Neural cell (in vitro differentiated cells): ENCODE measurements at regions not wholly inside any gene's neighbourhood (a gene's known extent, or its start where the extent isn't known, plus 50 kb on each side); places are given as distances from the start of the nearest gene placed in this dataset.

ENCODE experiments used
- H2AFZ ChIP-seq: fragments of 200-600, 300-800 bp; sonication (generic), shearing (Covaris generic); 2 replicates; pipeline ENCODE4 v1.6.0; 2014; ENCODE audit warnings: low read depth, mild to moderate bottlenecking, antibody characterized with exemption, low read length, moderate library complexity
- H3F3A ChIP-seq: fragments of 200-600 bp; shearing (Covaris generic); 2 replicates; pipeline ENCODE4 v1.6.1; 2016; ENCODE audit warnings: mild to moderate bottlenecking, moderate library complexity, mixed read lengths, antibody characterized with exemption, low read length; ENCODE audit not compliant: insufficient read depth, poor library complexity, severe bottlenecking
- H3K27ac ChIP-seq: fragments of 200-600, 300-800 bp; sonication (generic), shearing (Covaris generic); 2 replicates; pipeline ENCODE4 v1.5.1; 2014; ENCODE audit warnings: mild to moderate bottlenecking, low read length, moderate library complexity
- H3K27me3 ChIP-seq: fragments of 300-800, 200-600 bp; sonication (generic), shearing (Covaris generic); 2 replicates; pipeline ENCODE4 v1.6.0; 2014; ENCODE audit warnings: mild to moderate bottlenecking, low read depth, low read length, moderate library complexity; ENCODE audit not compliant: insufficient read depth
- H3K36me3 ChIP-seq: fragments of 300-800, 200-600 bp; sonication (generic), shearing (Covaris generic); 2 replicates; pipeline ENCODE4 v1.5.1; 2014; ENCODE audit warnings: mild to moderate bottlenecking, antibody characterized with exemption, low read length, moderate library complexity; ENCODE audit not compliant: insufficient read depth
- H3K4me2 ChIP-seq: fragments of 300-800, 200-600 bp; sonication (generic), shearing (Covaris generic); 2 replicates; pipeline ENCODE4 v1.6.0; 2014; ENCODE audit warnings: mild to moderate bottlenecking, low read length
- H3K4me3 ChIP-seq: fragments of 300-800, 200-600 bp; sonication (generic), shearing (Covaris generic); 2 replicates; pipeline ENCODE4 v1.5.1; 2014; ENCODE audit warnings: mild to moderate bottlenecking, low read length, moderate library complexity
- H3K79me2 ChIP-seq: fragments of 200-600 bp; shearing (Covaris generic); replicated peaks from 2 replicates; pipeline ENCODE4 v1.6.0; 2014; ENCODE audit warnings: mild to moderate bottlenecking, low read length, moderate library complexity; ENCODE audit not compliant: insufficient read depth
- H3K9ac ChIP-seq: fragments of 300-800, 200-600 bp; sonication (generic), shearing (Covaris generic); 2 replicates; pipeline ENCODE4 v1.6.1; 2016; ENCODE audit warnings: mild to moderate bottlenecking, low read length, mixed read lengths
- H3K9me2 ChIP-seq: fragments of 200-600 bp; shearing (Covaris generic); 2 replicates; pipeline ENCODE4 v1.6.1; 2016; ENCODE audit warnings: mild to moderate bottlenecking, low read length, mixed read lengths; ENCODE audit not compliant: insufficient read depth
- H3K9me3 ChIP-seq: fragments of 200-600, 300-800 bp; sonication (generic), shearing (Covaris generic); 2 replicates; pipeline ENCODE4 v1.6.1; 2016; ENCODE audit warnings: mild to moderate bottlenecking, mixed run types, low read length, moderate library complexity, mixed read lengths
- H4K20me1 ChIP-seq: fragments of 200-600 bp; shearing (Covaris generic); 2 replicates; pipeline ENCODE4 v1.6.1; 2016; ENCODE audit warnings: mild to moderate bottlenecking, mixed run types; ENCODE audit not compliant: insufficient read depth
- CTCF ChIP-seq: fragments of 450-650 bp; IDR thresholded peaks from 2 replicates; pipeline ENCODE4 v1.5.1; 2014; ENCODE audit warnings: antibody characterized with exemption, mild to moderate bottlenecking, moderate library complexity; ENCODE audit not compliant: poor library complexity, severe bottlenecking
- EP300 ChIP-seq: fragments of 450-650 bp; conservative IDR thresholded peaks from 2 replicates; pipeline ENCODE4 v1.6.1; 2014; ENCODE audit warnings: antibody characterized with exemption, mild to moderate bottlenecking, moderate library complexity; ENCODE audit not compliant: poor library complexity, severe bottlenecking
- EZH2 ChIP-seq: fragments of 200-600, 300-800 bp; shearing (Covaris generic), sonication (generic); IDR thresholded peaks from 2 replicates; pipeline ENCODE4 v1.6.1; 2014; ENCODE audit warnings: antibody characterized with exemption, low read length, borderline replicate concordance, mild to moderate bottlenecking; ENCODE audit not compliant: insufficient read depth, poor library complexity, severe bottlenecking
- MXI1 ChIP-seq: fragments of 450-650 bp; conservative IDR thresholded peaks from 2 replicates; pipeline ENCODE4 v1.6.1; 2014; ENCODE audit warnings: antibody characterized with exemption, mild to moderate bottlenecking; ENCODE audit not compliant: poor library complexity, severe bottlenecking
- POLR2AphosphoS5 ChIP-seq: IDR thresholded peaks from 2 replicates; pipeline ENCODE4 v1.6.1; 2012
- RAD21 ChIP-seq: fragments of 450-650 bp; conservative IDR thresholded peaks from 2 replicates; pipeline ENCODE4 v1.6.1; 2014; ENCODE audit warnings: antibody characterized with exemption, mild to moderate bottlenecking, moderate library complexity
- REST ChIP-seq: IDR thresholded peaks from 2 replicates; pipeline ENCODE4 v1.6.1; 2012; ENCODE audit warnings: borderline replicate concordance
- SMC3 ChIP-seq: fragments of 450-650 bp; conservative IDR thresholded peaks from 2 replicates; pipeline ENCODE4 v1.6.1; 2014; ENCODE audit warnings: antibody characterized with exemption, mild to moderate bottlenecking, moderate library complexity; ENCODE audit not compliant: poor library complexity
- TAF1 ChIP-seq: IDR thresholded peaks from 2 replicates; pipeline ENCODE4 v1.6.1; 2012; ENCODE audit warnings: low read depth

GRCh38 chr12:116339800-116340371 lies 62.4 kb upstream of the MED13L start:
- Histone ChIP-seq H3K4me2 (no peak overlapping the region), H3K9me2 (no peaks in the 10 kb centered on the region), H4K20me1 (no peaks in the 10 kb centered on the region), H3K36me3 (no peaks in the 10 kb centered on the region), H2AFZ (no peak overlapping the region), H3K79me2 (no peaks in the 10 kb centered on the region), H3F3A (no peaks in the 10 kb centered on the region), H3K27me3 (peaks cover 4% of the 10 kb centered on the region), H3K9me3 (no peaks in the 10 kb centered on the region), H3K9ac (no peak overlapping the region), H3K4me3 (no peak overlapping the region), H3K27ac (no peak overlapping the region)
- TF ChIP-seq EZH2, result no peak
- TF ChIP-seq MXI1, result no peak
- TF ChIP-seq SMC3, result no peak
- no peak for TF ChIP-seq RAD21
- TF ChIP-seq REST, result no peak

- Histone ChIP-seq H3K27me3 (no peaks in the 10 kb centered on the region), H4K20me1 (no peaks in the 10 kb centered on the region), H3K27ac (no peak overlapping the region), H2AFZ (no peak overlapping the region), H3K79me2 (no peaks in the 10 kb centered on the region), H3K9ac (no peak overlapping the region), H3K9me2 (no peaks in the 10 kb centered on the region), H3K4me3 (no peak overlapping the region), H3K4me2 (no peak overlapping the region), H3K36me3 (no peaks in the 10 kb centered on the region), H3F3A (no peaks in the 10 kb centered on the region), H3K9me3 (no peaks in the 10 kb centered on the region)
- no peak for TF ChIP-seq CTCF
These were observed 65.9 kb upstream of the MED13L start for GRCh38 chr12:116343331-116343884.

GRCh38 chr12:116346222-116346621 lies 68.7 kb upstream of the MED13L start:
- H3K4me2 ChIP-seq, result no peak overlapping the region
- H2AFZ ChIP-seq, result no peak overlapping the region
- H3K9me3 ChIP-seq, result no peaks in the 10 kb centered on the region
- H3K27me3 ChIP-seq, result no peaks in the 10 kb centered on the region
- no peaks in the 10 kb centered on the region for H4K20me1 ChIP-seq
- TF ChIP-seq MXI1 (no peak), EZH2 (no peak), SMC3 (no peak), TAF1 (no peak), RAD21 (no peak), REST (no peak), CTCF (no peak), POLR2AphosphoS5 (no peak), EP300 (no peak)
- no peaks in the 10 kb centered on the region for H3F3A ChIP-seq
- H3K27ac ChIP-seq, result no peak overlapping the region
- no peak overlapping the region for H3K4me3 ChIP-seq
- no peaks in the 10 kb centered on the region for H3K9me2 ChIP-seq
- no peaks in the 10 kb centered on the region for H3K79me2 ChIP-seq
- H3K36me3 ChIP-seq, result no peaks in the 10 kb centered on the region
- no peak overlapping the region for H3K9ac ChIP-seq
